SK-N-SH (cell line): ENCODE measurements at regions not wholly inside any gene's neighbourhood (a gene's known extent, or its start where the extent isn't known, plus 50 kb on each side); places are given as distances from the start of the nearest gene placed in this dataset.

Experiments used
- CTCF ChIA-PET: fragments of 300-600, 350-600 bp; formaldehyde crosslinking; extraction: SDS; loops from one replicate; lab custom pipeline; 2021; lab: Yijun Ruan, JAX
- POLR2A ChIA-PET: fragments of 350-600 bp; sonication (Branson Sonifier 250); formaldehyde crosslinking; extraction: SDS; loops from one replicate; lab custom pipeline; 2020; ENCODE audit warnings: antibody characterized with exemption, inconsistent platforms; lab: Yijun Ruan, JAX
- DNase-seq: peaks from one replicate; pipeline ENCODE4 v3.0.0; 2012
- H2AFZ ChIP-seq: fragments of 200-600 bp; sonication (generic); 2 replicates; pipeline ENCODE4 v1.8.1; 2016; ENCODE audit warnings: antibody characterized with exemption, mild to moderate bottlenecking, low read depth
- H3F3A ChIP-seq: fragments of 200-600 bp; sonication (generic); replicated peaks from 2 replicates; pipeline ENCODE3; 2016; ENCODE audit warnings: antibody characterized with exemption, mild to moderate bottlenecking; ENCODE audit not compliant: insufficient read depth
- H3K27ac ChIP-seq, 2 experiments: fragments of 200-500 bp in 1 of 2; fragments of 200-600 bp in 1 of 2; sonication (Bioruptor generic) in 1 of 2; sonication (generic), shearing (Covaris generic) in 1 of 2; 2 replicates each; pipeline versions ENCODE4 v1.5.1 to v1.6.1; 2014 to 2016; ENCODE audit warnings: low read depth in 2 of 2, inconsistent platforms in 1 of 2, low read length in 1 of 2, mild to moderate bottlenecking in 1 of 2, mixed read lengths in 1 of 2
- H3K27me3 ChIP-seq: fragments of 200-600 bp; sonication (generic), shearing (Covaris generic); 2 replicates; pipeline ENCODE4 v1.6.1; 2016; ENCODE audit warnings: mixed run types; ENCODE audit not compliant: insufficient read depth
- H3K36me3 ChIP-seq, 2 experiments: fragments of 200-500 bp in 1 of 2; fragments of 200-600 bp in 1 of 2; sonication (Bioruptor generic) in 1 of 2; sonication (generic) in 1 of 2; replicated peaks in 1 of 2; 2 replicates each; pipeline versions ENCODE3 to v1.5.1; 2014 to 2016; ENCODE audit warnings: low read length in 1 of 2, mild to moderate bottlenecking in 1 of 2; ENCODE audit not compliant: insufficient read depth in 2 of 2, control insufficient read depth in 1 of 2
- H3K4me1 ChIP-seq, 2 experiments: fragments of 200-500 bp in 1 of 2; fragments of 200-600 bp in 1 of 2; sonication (Bioruptor generic) in 1 of 2; sonication (generic), shearing (Covaris generic) in 1 of 2; 2 replicates each; pipeline versions ENCODE4 v1.5.1 to v1.6.1; 2014 to 2016; ENCODE audit warnings: low read depth in 1 of 2, low read length in 1 of 2, mixed run types in 1 of 2; ENCODE audit not compliant: insufficient read depth in 2 of 2, control insufficient read depth in 1 of 2
- H3K4me2 ChIP-seq: fragments of 200-600 bp; sonication (generic), shearing (Covaris generic); 2 replicates; pipeline ENCODE4 v1.6.1; 2017; ENCODE audit warnings: mixed run types
- H3K4me3 ChIP-seq, 2 experiments: fragments of 200-500 bp in 1 of 2; fragments of 200-600 bp in 1 of 2; sonication (Bioruptor generic) in 1 of 2; sonication (generic), shearing (Covaris generic) in 1 of 2; 2 replicates each; pipeline versions ENCODE4 v1.5.1 to v1.8.1; 2014 to 2016; ENCODE audit warnings: low read depth in 2 of 2, inconsistent platforms in 1 of 2, low read length in 1 of 2, mild to moderate bottlenecking in 1 of 2, mixed read lengths in 1 of 2, moderate library complexity in 1 of 2
- H3K79me2 ChIP-seq: fragments of 200-600 bp; sonication (generic); 2 replicates; pipeline ENCODE4 v1.8.1; 2017; ENCODE audit warnings: mild to moderate bottlenecking; ENCODE audit not compliant: insufficient read depth
- H3K9ac ChIP-seq: fragments of 200-600 bp; sonication (generic); 2 replicates; pipeline ENCODE4 v1.6.1; 2017; ENCODE audit warnings: mixed run types
- H3K9me2 ChIP-seq: fragments of 200-600 bp; sonication (generic); 2 replicates; pipeline ENCODE4 v1.6.1; 2017; ENCODE audit warnings: mixed run types
- H3K9me3 ChIP-seq: fragments of 200-600 bp; sonication (generic); 2 replicates; pipeline ENCODE4 v1.6.1; 2017; ENCODE audit warnings: mixed run types, mild to moderate bottlenecking, moderate library complexity
- H4K20me1 ChIP-seq: fragments of 200-600 bp; sonication (generic); 2 replicates; pipeline ENCODE4 v1.6.1; 2017; ENCODE audit warnings: mild to moderate bottlenecking, mixed run types; ENCODE audit not compliant: insufficient read depth
- CTCF ChIP-seq: fragments of 200-600 bp; sonication (generic); IDR thresholded peaks from 2 replicates; pipeline ENCODE4 v1.6.1; 2017; ENCODE audit warnings: antibody characterized with exemption, mild to moderate bottlenecking, moderate library complexity
- ELF1 ChIP-seq: IDR thresholded peaks from 2 replicates; pipeline ENCODE4 v1.4.0; 2012
- EP300 ChIP-seq, 2 experiments: IDR thresholded peaks; 2 replicates each; pipeline versions ENCODE4 v1.4.0 to v1.6.1; 2012; ENCODE audit warnings: borderline replicate concordance in 1 of 2, low read depth in 1 of 2, low read length in 1 of 2
- FOXM1 ChIP-seq: IDR thresholded peaks from 2 replicates; pipeline ENCODE4 v1.4.0; 2012; ENCODE audit warnings: low read depth, mild to moderate bottlenecking
- GATA2 ChIP-seq: sonication (generic); formaldehyde crosslinking; IDR thresholded peaks from 2 replicates; pipeline ENCODE4 v1.5.0; 2020; ENCODE audit warnings: mild to moderate bottlenecking, missing genetic modification reagents
- JUND ChIP-seq: IDR thresholded peaks from 2 replicates; pipeline ENCODE4 v1.4.0; 2012
- MEF2A ChIP-seq: IDR thresholded peaks from 2 replicates; pipeline ENCODE4 v1.4.0; 2012; ENCODE audit warnings: low read depth, borderline replicate concordance
- MXI1 ChIP-seq: IDR thresholded peaks from 2 replicates; pipeline ENCODE4 v1.6.1; 2012; ENCODE audit warnings: mild to moderate bottlenecking, low read depth, low read length, improper control_type of control experiment
- NRF1 ChIP-seq: IDR thresholded peaks from 2 replicates; pipeline ENCODE4 v1.6.1; 2012; ENCODE audit warnings: low read depth, mild to moderate bottlenecking, low read length
- POLR2AphosphoS5 ChIP-seq: IDR thresholded peaks from 2 replicates; pipeline ENCODE4 v1.6.1; 2012; ENCODE audit warnings: low read depth, low read length
- RXRA ChIP-seq: IDR thresholded peaks from 2 replicates; pipeline ENCODE4 v1.4.0; 2012; ENCODE audit warnings: low read depth, mild to moderate bottlenecking, borderline replicate concordance
- SMC3 ChIP-seq: IDR thresholded peaks from 2 replicates; pipeline ENCODE4 v1.6.1; 2012; ENCODE audit warnings: low read depth, low read length, improper control_type of control experiment
- TAF1 ChIP-seq: IDR thresholded peaks from 2 replicates; pipeline ENCODE4 v1.6.1; 2012; ENCODE audit warnings: low read depth, mild to moderate bottlenecking, low read length, moderate library complexity, borderline replicate concordance
- TEAD4 ChIP-seq: IDR thresholded peaks from 2 replicates; pipeline ENCODE4 v1.4.0; 2012; ENCODE audit warnings: mild to moderate bottlenecking, borderline replicate concordance; ENCODE audit not compliant: insufficient read depth
- USF2 ChIP-seq: fragments of 150-350 bp; IDR thresholded peaks from 2 replicates; pipeline ENCODE4 v1.6.1; 2017; ENCODE audit warnings: antibody characterized with exemption, low read length, low read depth, borderline replicate concordance
- YY1 ChIP-seq: IDR thresholded peaks from 2 replicates; pipeline ENCODE4 v1.4.0; 2012; ENCODE audit warnings: low read depth, mild to moderate bottlenecking
- WGBS: methylation state at CpG from one replicate; pipeline ENCODE4 v1.1.6; 2017; ENCODE audit warnings: low lambda C conversion rate; 5-methylcytosine and 5-hydroxymethylcytosine counted together

GRCh38 chr7:25928549-25929330, 223.3 kb upstream of the NFE2L3 start:
- Histone ChIP-seq H3K9me2 (no peaks in the 10 kb centered on the region), H2AFZ (no peak overlapping the region), H3F3A (no peaks in the 10 kb centered on the region), H4K20me1 (no peaks in the 10 kb centered on the region), H3K4me2 (no peak overlapping the region), H3K9me3 (peaks cover 2% of the 10 kb centered on the region; the same call in 1 of the 2 replicates), H3K79me2 (no peaks in the 10 kb centered on the region), H3K4me1 (no peaks in the 10 kb centered on the region; a peak in 1 of 4 replicates), H3K9ac (no peak overlapping the region), H3K27me3 (no peaks in the 10 kb centered on the region), H3K27ac (no peak overlapping the region), H3K36me3 (no peaks in the 10 kb centered on the region), H3K4me3 (no peak overlapping the region)
- ChIA-PET CTCF (interaction anchor here (0.5 to 4.2 kb wide), 4 partner anchors 14 to 41 kb away, joined by 3 to 13 read pairs (median 5); no protein-coding TSS in a partner anchor), POLR2A (no interaction called here)
- WGBS: 8% methylated on average over 5 of the region's 5 CpGs
- no peak for TF ChIP-seq TAF1
- TF ChIP-seq ELF1: no peak
- TF ChIP-seq MEF2A: no peak
- TF ChIP-seq GATA2 (CRISPR knock-in tag): no peak
- TF ChIP-seq NRF1: no peak
- DNase-seq: no peak

GRCh38 chr7:25929448-25929847, 222.6 kb upstream of the NFE2L3 start:
- Histone ChIP-seq H3F3A (no peaks in the 10 kb centered on the region), H3K36me3 (no peaks in the 10 kb centered on the region), H4K20me1 (no peaks in the 10 kb centered on the region), H3K9me3 (peaks cover 7% of the 10 kb centered on the region; the same call in 1 of the 2 replicates), H3K4me1 (no peaks in the 10 kb centered on the region; a peak in 1 of 4 replicates), H3K4me2 (no peak overlapping the region), H3K27ac (no peak overlapping the region), H3K9me2 (no peaks in the 10 kb centered on the region), H3K27me3 (no peaks in the 10 kb centered on the region), H2AFZ (no peak overlapping the region), H3K79me2 (no peaks in the 10 kb centered on the region), H3K4me3 (no peak overlapping the region), H3K9ac (no peak overlapping the region)
- CTCF ChIA-PET: interaction anchor here (0.9 to 4.2 kb wide), 4 partner anchors 14 to 133 kb away, joined by 3 to 13 read pairs (median 5); no protein-coding TSS in a partner anchor
- POLR2A ChIA-PET: no interaction called here
- no peak for DNase-seq
- 18% methylated on average over 5 of the region's 5 CpGs for WGBS
- no peak for TF ChIP-seq CTCF
- no peak for TF ChIP-seq SMC3
- no peak for TF ChIP-seq TEAD4
- no peak for TF ChIP-seq ELF1
- TF ChIP-seq YY1: no peak
- TF ChIP-seq MXI1: no peak
- TF ChIP-seq RXRA: no peak
- TF ChIP-seq USF2: no peak
- no peak for TF ChIP-seq FOXM1
- TF ChIP-seq TAF1: no peak
- TF ChIP-seq POLR2AphosphoS5: no peak
- TF ChIP-seq JUND: no peak
- no peak for TF ChIP-seq EP300 (IDR thresholded peaks at IDR 0.05; ENCODE audit: borderline replicate concordance in 1 of 2, low read depth in 1 of 2, low read length in 1 of 2)
- no peak for TF ChIP-seq NRF1
